Thyroid gland (tissue), 4 donors: ENCODE measurements at regions not wholly inside any gene's neighbourhood (a gene's known extent, or its start where the extent isn't known, plus 50 kb on each side); places are given as distances from the start of the nearest gene placed in this dataset.

Source experiments
- POLR2A ChIP-seq, 2 donors: fragments of 450-650 bp; IDR thresholded peaks; one replicate each; pipeline ENCODE4 v1.6.1; 2017; ENCODE audit warnings: antibody characterized with exemption in 2 of 2, mild to moderate bottlenecking in 2 of 2, moderate library complexity in 1 of 2
- TF ChIP-seq, protein P1 (sequence below), 6 experiments: fragments of 200-600 bp in 3 of 6; fragments of 450-650 bp in 3 of 6; sonication (generic) in 3 of 6; IDR thresholded peaks; one replicate each; pipeline ENCODE4 v1.5.1; 2016 to 2019; ENCODE audit warnings: antibody characterized with exemption in 6 of 6, mild to moderate bottlenecking in 2 of 6, inconsistent platforms in 1 of 6, moderate library complexity in 1 of 6

DNA sequence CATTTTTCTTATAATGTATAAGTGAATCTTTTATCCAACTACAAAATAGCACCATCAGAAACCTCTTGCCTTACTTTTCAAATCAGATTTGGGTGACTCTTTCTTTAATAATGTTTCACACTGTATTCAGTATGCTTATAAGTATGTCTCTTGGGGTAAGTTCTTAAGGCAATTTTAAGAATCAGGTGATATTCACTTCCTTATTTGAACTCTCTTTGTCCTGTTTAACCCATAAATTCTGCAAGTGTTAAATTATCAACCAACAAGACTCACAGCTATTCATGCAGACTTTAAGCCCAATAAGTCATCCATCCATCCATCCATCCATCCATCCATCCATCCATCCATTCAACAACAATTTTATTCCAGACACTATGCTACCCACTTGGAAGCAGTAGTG lies 142.7 kb upstream of the FBXL17 start:
- TF ChIP-seq, protein P1, sequence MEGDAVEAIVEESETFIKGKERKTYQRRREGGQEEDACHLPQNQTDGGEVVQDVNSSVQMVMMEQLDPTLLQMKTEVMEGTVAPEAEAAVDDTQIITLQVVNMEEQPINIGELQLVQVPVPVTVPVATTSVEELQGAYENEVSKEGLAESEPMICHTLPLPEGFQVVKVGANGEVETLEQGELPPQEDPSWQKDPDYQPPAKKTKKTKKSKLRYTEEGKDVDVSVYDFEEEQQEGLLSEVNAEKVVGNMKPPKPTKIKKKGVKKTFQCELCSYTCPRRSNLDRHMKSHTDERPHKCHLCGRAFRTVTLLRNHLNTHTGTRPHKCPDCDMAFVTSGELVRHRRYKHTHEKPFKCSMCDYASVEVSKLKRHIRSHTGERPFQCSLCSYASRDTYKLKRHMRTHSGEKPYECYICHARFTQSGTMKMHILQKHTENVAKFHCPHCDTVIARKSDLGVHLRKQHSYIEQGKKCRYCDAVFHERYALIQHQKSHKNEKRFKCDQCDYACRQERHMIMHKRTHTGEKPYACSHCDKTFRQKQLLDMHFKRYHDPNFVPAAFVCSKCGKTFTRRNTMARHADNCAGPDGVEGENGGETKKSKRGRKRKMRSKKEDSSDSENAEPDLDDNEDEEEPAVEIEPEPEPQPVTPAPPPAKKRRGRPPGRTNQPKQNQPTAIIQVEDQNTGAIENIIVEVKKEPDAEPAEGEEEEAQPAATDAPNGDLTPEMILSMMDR (IDR thresholded peaks at IDR 0.05): no peak
- TF ChIP-seq POLR2A (IDR thresholded peaks at IDR 0.05): no peak
